K562 (cell line): ENCODE measurements at regions not wholly inside any gene's neighbourhood (a gene's known extent, or its start where the extent isn't known, plus 50 kb on each side); places are given as distances from the start of the nearest gene placed in this dataset.
A peak's percentile ranks its signal among the peaks of the same experiment; 100 is the strongest.

Experiments
- ADNP ChIP-seq: fragments of 200-800 bp; sonication (Bioruptor generic); IDR thresholded peaks from 2 replicates; pipeline ENCODE4 v1.6.1; 2016; ENCODE audit warnings: missing genetic modification characterization, missing compliant biosample characterization
- AFF1 ChIP-seq, 2 experiments: fragments of 450-650 bp; IDR thresholded peaks; 2 replicates each; pipeline ENCODE4 v1.6.1; 2018; ENCODE audit warnings: mild to moderate bottlenecking in 2 of 2, low read depth in 1 of 2; ENCODE audit not compliant: partially characterized antibody in 2 of 2
- CC2D1A ChIP-seq: fragments of 450-650 bp; IDR thresholded peaks from 2 replicates; pipeline ENCODE4 v1.6.1; 2017; ENCODE audit warnings: mild to moderate bottlenecking
- MTA3 ChIP-seq: fragments of 450-650 bp; formaldehyde crosslinking; IDR thresholded peaks from 2 replicates; pipeline ENCODE4 v1.6.1; 2017; ENCODE audit warnings: mild to moderate bottlenecking, borderline replicate concordance
- PRDM10 ChIP-seq: fragments of 450-650 bp; IDR thresholded peaks from 2 replicates; pipeline ENCODE4 v1.6.1; 2018; ENCODE audit not compliant: partially characterized antibody
- TCF7 ChIP-seq: sonication (generic); IDR thresholded peaks from 2 replicates; pipeline ENCODE4 v1.6.1; 2016; ENCODE audit warnings: antibody characterized with exemption, borderline replicate concordance
- TFAM ChIP-seq: fragments of 250-450 bp; sonication (Bioruptor Pico); conservative IDR thresholded peaks from 2 replicates; pipeline ENCODE4 v1.5.0; 2021; ENCODE audit warnings: mild to moderate bottlenecking, moderate library complexity
- ZNF121 ChIP-seq: sonication (generic); formaldehyde crosslinking; conservative IDR thresholded peaks from 2 replicates; pipeline ENCODE4 v1.8.0; 2022; ENCODE audit warnings: missing genetic modification reagents
- ZNF707 ChIP-seq: fragments of 250-450 bp; sonication (Bioruptor Pico); conservative IDR thresholded peaks from 2 replicates; pipeline ENCODE4 v1.8.0; 2022; ENCODE audit warnings: inconsistent platforms, mild to moderate bottlenecking, moderate library complexity
- TF ChIP-seq, protein P1 (sequence below): fragments of 250-450 bp; sonication (Bioruptor Pico); IDR thresholded peaks from 2 replicates; pipeline ENCODE4 v1.5.0; 2021; ENCODE audit warnings: mild to moderate bottlenecking, moderate library complexity
- TF ChIP-seq, protein P2 (sequence below): fragments of 450-650 bp; conservative IDR thresholded peaks from 2 replicates; pipeline ENCODE4 v1.6.1; 2016; ENCODE audit warnings: missing genetic modification characterization, low read depth, mild to moderate bottlenecking, control low read depth, missing compliant biosample characterization

- TF ChIP-seq, protein P1, sequence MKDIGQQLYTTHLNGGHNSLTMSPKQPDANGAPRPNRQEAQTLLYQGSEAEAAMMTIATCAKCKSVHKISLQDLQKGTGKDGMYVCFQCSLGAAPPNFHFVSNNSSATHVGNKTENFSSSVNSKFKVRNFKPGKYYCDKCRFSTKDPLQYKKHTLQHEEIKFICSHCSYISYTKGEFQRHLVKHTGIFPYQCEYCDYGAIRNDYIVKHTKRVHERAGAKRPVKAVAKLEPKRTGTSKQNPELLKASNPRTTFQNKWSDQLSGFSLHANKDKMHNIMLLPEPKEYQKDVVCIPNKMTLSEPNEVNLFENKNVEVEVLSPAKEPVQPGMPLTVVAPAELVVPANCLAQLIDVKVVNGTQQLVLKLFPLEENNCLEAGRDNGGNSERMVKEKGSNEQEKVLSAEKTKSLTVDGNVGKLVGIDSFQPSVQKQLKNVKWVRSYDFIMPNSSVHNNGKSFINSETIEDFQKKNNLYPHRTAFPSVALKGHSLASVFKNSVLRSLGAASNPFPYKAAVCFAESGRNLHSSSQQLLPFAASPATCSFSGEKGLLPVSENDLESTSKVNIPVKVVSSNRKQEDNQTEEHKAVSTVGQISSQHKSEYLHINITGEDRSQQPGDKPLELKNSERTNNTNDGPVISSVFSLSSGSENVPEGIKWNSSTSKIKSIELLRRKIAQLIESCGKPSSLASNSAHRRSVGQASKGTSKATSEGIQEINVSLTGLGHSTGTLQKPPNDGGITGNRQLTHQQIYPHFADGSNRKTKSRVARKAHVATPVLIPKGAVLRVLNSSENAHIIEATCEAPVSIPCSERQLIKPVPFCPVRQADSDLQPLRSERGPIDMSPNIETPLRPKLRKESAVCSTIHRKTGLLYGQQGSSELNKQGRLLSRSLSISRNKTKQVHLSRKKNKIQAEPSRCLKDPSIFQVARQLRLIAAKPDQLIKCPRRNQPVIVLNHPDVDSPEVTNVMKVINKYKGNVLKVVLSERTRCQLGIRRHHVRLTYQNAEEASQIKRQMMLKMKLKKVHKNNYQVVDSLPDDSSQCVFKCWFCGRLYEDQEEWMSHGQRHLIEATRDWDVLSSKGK (CRISPR knock-in tag) = no peak
- no peak for TF ChIP-seq TCF7
- TF ChIP-seq, protein P2, sequence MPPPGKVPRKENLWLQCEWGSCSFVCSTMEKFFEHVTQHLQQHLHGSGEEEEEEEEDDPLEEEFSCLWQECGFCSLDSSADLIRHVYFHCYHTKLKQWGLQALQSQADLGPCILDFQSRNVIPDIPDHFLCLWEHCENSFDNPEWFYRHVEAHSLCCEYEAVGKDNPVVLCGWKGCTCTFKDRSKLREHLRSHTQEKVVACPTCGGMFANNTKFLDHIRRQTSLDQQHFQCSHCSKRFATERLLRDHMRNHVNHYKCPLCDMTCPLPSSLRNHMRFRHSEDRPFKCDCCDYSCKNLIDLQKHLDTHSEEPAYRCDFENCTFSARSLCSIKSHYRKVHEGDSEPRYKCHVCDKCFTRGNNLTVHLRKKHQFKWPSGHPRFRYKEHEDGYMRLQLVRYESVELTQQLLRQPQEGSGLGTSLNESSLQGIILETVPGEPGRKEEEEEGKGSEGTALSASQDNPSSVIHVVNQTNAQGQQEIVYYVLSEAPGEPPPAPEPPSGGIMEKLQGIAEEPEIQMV (tag) = no peak
- no peak for TF ChIP-seq ZNF707 (CRISPR knock-in tag)
- TF ChIP-seq CC2D1A = no peak
- TF ChIP-seq ADNP (tag) = no peak
- no peak for TF ChIP-seq TFAM
- TF ChIP-seq ZNF121 (CRISPR knock-in tag) = no peak
- no peak for TF ChIP-seq MTA3
- TF ChIP-seq AFF1 (IDR thresholded peaks at IDR 0.05; ENCODE audit: low read depth in 1 of 2, partially characterized antibody in 2 of 2) = peak in 1 of 2 experiments; percentile 53
- no peak for TF ChIP-seq PRDM10
Measured at GRCh38 chr17:45579529-45580495, 89.3 kb upstream of the PLEKHM1 start (continued).
